ENCODE measurements at regions not wholly inside any gene's neighbourhood (a gene's known extent, or its start where the extent isn't known, plus 50 kb on each side); places are given as distances from the start of the nearest gene placed in this dataset.

DNA sequence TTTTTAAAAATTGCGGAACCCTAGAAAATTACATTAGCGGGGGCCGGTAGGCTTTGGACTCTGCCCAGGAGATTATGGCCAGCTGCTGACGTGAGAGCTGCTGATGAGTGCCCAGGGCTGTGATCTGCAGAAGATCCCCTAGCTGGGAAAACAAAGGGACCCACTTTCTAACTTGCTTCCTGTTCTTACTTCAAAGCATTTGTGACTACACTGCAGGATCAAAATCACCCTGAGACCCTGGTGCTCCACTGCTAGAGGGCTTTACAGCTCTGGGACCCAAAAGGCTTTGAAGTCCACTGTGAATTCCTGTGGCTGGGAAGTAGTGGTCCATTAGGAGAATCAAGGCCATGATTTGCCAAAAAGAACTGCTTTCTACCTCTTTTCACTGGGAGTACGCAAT is 499.4 kb upstream of the AKR1E2 start:
- no peak for ATAC-seq

DNA sequence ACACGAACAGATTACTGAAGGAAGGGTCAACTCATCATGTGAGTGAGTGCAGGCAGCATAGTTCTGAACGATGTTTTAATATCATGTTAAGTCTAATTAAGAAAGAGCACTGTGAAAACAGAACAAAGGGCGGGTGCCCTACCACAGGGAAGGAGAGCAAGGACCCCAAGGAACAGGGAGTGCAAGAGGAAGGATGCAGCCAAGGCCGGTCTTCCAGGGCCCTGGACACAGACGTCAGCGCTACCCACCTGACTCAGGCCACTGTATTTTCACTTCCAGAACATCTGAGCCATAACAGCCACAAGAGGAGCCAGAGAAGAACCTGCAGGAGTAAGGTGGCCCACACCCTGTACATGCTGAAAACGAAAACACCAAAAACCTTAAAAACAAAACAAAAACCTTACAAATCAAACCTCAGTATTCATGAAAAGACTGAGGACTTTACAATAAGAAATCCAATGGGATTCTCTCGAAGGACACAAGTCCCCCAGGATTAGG is 506.1 kb upstream of the AKR1E2 start:
- no peak for DNase-seq (ENCODE audit: low spot score)

More for the DNA sequence above, 499.4 kb upstream of the AKR1E2 start:
- DNase-seq (ENCODE audit: low spot score): no peak

DNA sequence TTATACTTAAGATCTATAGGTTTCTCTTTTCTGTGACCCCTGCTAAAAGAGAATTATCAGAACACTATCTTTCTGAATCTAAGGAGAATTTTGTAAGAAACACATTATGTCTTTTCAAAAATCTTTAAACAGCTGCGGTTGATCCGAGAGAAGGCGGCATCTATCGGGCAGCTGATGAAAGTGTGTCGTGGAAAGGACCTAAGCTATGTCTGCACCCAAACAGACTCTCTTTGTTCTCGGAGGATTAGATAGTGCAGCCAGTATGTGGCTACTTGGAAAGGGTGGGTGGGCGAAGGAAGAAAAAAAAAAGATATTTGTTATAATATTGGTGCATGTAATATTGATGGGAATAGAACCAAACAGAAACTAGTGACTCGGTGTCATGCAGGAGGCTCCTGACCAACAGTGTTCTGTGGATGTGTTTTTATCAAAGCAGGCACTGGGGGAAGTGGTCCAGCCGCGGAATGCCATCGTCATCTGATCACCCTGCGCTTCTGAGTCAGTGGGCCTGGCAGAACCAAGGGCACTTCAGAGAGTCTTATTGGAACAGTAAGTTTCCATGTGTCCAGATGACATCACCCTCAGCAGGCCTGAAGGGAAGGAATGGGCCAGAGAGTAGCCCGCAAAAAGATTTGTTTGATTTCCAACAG is 509.7 kb upstream of the AKR1E2 start:
- DNase-seq (ENCODE audit: low spot score): no peak
- ATAC-seq: no peak

More for the DNA sequence above, 506.1 kb upstream of the AKR1E2 start:
- no peak for ATAC-seq

DNA sequence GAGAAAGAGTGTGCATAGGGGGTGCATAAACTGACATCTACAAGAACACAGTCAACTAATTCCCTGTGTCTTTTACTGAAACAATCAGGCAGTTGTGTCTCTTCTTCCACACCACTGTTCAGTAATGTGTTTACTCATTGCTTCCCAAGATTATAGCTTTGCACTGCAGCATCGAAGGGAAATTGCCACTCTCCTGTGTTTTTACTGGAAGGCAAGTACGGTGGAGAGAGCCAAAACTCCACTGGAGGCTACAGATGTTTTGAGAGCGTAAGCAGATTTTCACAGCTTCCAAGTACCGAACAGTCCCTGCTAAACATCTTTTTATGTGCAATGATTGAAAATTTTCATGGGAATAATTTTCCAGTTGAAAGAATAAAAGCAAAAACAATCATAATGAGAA is 510.5 kb upstream of the AKR1E2 start:
- ATAC-seq: no peak
- DNase-seq (ENCODE audit: low spot score): no peak

DNA sequence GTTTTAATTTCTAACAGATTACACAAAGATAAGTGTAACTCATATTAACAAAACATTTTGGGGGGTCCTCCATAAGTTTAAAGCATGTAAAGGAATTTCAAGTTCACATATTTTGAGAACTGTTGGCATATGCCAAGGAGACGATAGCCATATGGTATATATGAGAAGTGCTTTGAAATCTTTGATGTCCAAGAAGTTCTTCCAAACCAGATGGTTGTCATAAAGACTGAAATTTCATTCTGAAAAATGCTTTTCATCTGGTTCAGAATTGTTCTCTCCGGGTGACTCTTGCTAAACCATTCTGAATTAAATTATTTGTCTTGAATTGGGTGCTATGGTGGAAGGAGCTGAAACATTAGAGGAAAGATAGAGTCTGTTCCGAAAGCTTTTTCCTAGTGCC is 513.0 kb upstream of the AKR1E2 start:
- no peak for DNase-seq (ENCODE audit: low spot score)
- no peak for ATAC-seq

DNA sequence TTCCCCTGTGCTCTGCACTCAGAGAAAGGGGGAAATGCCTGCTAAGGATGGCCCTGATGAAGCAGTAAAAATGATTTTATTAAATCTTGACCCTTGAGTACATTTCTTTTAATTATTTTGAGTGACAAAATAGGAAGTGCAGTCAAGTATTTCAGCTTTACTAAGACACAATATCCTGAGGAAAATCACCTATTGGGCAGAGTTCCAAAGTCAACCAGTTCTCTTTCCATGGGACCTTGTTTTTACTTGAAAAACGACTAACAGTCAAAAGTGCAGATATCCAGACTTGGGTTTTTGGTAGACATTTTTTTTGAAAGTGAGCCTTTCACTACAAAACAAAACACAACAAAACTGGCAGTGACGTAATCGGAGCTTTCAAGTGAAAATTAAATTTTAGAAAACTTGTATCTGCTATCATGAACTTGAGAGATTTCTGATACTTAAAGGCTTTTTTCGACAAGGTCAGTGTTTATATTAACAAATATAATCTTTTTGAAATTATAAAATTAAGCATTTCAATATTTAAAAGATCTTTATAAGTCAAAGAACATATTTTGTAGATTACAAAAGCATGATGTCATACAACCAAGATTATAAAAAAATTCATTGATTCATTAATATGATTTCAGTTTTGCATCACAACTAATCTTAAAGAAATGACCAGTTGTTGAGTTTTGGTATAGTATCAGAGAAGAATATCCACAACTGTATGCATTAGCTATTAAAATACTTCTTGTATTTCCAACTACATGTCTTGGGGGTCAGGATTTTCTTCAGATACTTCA is 513.8 kb upstream of the AKR1E2 start:
- no peak for DNase-seq (ENCODE audit: low spot score)
- ATAC-seq: no peak

DNA sequence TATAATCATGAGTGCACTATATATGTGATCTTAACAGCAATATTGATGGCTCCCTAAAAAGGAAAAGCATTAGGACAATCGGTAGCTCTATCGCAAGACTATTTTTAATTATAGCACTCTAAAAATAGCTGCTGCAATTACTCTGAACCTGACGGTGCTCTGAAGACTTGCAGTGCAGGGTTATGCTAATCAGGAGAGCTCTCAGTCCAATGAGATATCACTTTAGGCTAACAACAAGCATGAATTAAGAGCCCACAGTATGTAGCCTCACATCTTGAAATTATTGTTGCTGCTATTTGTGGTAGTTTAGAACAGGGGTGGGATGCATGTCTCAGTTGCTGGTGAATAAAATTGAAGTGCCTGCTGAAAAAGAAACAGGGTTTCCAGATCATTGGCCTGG is 515.8 kb upstream of the AKR1E2 start:
- DNase-seq (ENCODE audit: low spot score): no peak
- ATAC-seq: no peak

DNA sequence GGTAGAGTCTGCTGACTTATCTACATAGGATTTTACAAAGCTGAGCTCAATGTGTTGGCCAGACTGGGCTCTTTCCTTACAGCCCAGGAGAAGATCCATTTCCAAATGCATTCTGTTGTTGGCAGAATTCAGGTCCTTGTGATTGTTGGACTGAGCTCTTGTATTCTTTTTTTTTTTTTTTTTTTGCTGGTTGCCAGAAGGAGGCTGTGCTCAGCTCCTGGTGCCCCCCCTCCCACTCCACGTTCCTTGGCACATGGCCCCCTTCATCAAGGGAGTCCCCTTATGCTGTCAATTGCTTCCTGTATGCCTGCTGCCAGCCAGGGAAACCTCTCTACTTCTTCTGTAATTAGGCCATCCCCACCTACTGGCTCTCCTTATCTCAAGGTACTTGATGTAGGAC is 518.1 kb upstream of the AKR1E2 start:
- ATAC-seq (no peak), DNase-seq (ENCODE audit: low spot score) (no peak)

DNA sequence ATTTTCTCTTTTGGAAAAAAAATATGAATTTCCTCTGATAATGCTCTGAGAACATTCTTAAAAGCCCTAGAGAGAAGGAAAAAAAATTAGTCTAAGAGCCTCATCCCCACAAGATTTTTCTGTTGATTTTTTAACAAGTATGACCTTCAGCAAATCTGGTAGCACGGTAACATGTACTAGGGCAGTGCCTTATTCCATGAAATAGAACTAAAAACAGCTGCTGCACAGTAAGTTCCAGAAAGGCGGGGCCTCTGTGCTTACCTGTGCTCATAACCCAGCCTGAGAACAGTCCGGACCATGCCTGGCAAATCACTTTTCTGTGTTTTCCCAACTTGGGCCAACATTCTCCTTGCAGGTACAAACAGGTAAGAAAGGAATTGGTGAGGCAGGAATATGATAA is 519.1 kb upstream of the AKR1E2 start:
- DNase-seq (ENCODE audit: low spot score) (no peak), ATAC-seq (no peak)

DNA sequence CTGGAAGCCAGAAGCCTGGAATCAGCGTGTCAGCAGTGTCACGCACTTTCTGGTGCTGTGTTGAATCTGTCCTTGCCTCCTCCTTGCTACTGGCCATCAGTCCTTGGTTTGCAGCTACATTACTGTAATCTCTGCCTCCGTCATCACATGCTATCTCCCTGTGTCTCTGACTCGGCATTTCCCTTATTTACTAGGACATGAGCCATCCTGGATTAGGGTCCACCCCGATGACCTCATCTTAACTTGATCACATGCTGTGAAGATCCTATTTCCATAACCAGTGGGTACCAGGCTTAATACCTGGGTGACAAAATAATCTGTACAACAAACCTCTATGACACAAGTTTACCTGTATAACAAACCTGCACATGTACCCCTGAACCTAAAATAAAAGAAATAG is 518.0 kb upstream of the KLF6 start:
- ATAC-seq: no peak

DNA sequence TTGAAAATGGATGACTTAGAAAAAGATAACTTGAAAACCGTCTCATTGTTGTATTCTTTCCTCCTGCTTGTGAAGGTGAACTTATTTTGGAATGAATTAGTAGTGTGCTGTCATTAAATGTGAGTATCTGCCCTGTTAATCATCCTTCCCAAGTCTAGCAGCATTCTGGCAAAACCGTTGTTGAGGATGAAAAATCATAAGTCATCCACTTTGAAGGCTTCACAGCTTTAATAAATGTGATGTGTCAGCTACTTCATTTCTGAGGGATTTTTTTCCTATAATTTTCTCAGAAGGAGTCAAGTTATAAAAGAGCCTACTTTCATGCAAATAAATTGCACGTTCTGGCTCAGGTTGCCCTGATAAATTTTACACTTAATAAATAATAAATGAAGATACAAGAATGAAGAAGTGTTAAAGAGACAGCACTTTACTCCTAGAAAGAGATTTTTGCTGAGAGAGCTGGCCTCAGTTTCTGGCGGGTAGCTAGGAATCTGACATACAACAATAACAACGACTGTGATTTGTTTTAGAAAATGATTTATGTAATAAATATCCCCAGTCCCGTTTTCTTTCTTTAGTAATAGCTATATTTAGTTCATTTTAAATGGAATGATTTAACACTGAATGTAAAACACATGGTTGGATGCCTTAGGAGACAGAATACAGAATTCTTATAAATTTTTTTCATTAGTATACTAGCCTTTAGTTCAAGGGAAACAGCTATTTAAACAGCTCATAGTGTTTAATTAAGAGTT is 516.5 kb upstream of the KLF6 start:
- ATAC-seq: no peak
- no peak for DNase-seq (ENCODE audit: low spot score)

More for the DNA sequence above, 518.0 kb upstream of the KLF6 start:
- DNase-seq (ENCODE audit: low spot score): no peak

DNA sequence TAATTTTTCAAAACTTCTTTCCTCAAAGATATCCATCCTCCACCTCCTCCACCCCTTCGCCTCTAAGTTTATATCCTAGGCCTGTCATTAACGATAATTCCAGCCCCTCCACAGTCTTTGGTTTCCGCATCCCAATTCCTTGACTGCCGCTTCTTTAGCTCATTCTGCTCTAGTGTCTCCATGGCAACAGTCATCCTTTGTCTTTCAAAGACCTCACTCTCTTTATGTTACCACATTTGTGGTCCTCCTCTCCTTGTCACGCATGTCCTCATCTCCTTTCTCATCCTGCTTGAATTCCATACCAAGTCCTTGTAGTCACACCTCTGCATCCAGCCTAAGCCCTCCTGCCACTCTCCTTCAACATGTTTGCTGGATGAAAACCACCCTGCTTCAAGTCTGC is 511.2 kb upstream of the KLF6 start:
- DNase-seq (ENCODE audit: low spot score) (no peak), ATAC-seq (no peak)

DNA sequence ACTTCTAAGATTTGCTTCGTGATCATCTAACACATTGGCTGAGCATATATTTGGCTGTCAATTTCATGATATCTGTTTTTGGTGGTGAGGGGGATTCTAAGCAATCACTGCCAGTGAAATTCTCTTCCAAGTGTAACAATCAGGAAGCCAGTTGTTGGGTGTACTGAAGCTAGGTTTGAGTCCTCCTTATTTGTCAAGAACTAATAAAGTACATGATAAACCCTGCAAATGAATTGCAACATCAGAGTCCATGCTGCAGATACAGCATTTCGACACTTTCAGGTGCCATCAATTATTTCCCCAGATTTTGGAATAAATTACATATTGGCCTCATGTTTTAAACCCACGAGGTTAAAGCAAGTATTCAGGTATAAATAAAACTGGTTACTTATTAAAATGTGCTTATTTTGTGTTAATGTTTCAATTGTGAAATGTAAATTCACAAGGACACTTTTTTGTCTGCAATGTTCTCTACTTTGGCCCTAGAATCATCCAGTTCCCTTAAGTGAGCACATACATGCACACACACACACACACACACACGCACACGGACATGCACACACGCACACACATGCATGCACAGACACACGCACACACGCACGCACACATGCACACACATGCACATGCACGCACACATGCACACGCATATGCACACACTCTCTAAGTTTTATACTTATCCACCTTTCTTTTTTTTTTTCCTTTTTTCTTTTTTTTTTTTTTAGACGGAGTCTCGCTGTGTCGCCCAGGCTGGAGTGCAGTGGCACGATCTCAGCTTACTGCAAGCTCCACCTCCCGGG is 510.2 kb upstream of the KLF6 start:
- ATAC-seq (no peak), DNase-seq (ENCODE audit: low spot score) (no peak)

DNA sequence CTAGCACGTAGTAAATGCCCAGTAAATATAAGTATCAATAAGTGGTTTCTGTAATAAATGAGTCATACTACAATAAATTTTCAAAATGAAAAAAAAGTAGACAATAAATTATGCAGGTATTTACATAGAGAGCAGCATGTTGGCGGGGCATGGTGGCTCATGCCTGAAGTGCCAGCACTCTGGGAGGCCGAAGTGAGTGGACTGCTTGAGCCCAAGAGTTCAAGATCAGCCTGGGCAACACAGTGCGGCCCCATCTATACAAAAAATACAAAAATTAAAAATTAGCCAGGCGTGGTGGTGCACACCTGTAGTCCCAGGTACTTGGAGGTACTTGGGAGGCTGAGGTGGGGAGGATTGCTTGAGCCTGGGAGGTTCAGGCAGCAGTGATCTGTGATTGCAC is 509.3 kb upstream of the KLF6 start:
- ATAC-seq (no peak), DNase-seq (ENCODE audit: low spot score) (no peak)

DNA sequence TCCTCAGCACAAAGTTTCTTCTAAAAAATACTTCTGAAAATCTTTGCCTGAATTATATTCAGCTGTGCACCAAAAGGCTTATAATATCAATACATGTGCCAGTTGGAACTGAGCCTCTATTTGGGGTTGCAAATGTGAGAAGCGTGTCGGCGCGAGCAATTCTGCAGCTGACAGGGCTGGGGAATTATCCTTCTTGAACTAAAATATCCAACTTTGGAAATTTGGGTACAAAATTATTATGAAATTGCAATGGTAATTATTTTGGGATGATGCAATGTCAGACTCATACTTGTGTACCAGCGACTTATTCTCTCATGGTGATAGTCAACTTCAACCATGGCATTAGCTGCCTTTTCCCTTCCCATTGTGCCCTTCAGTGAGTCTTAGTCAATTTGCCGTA is 507.0 kb upstream of the KLF6 start:
- ATAC-seq: no peak
- no peak for DNase-seq (ENCODE audit: low spot score)

DNA sequence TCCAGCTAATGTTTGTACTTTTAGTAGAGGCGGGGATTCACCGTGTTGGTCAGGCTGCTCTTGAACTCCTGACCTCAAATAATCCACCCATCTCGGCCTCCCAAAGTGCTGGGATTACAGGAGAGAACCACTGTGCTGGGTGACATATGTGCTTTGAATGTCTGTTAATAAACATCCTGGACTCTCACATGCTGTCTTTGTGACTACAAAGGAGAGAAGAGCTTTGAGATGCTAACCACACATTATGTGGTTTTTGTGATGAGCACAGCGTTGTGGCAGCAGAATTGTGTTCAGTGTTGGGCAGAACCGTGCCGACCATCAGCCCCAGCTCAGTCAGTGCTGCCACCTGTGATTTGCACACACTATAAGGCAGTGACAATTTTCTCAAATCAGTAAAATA is 500.1 kb upstream of the KLF6 start:
- no peak for ATAC-seq
- no peak for DNase-seq (ENCODE audit: low spot score)

DNA sequence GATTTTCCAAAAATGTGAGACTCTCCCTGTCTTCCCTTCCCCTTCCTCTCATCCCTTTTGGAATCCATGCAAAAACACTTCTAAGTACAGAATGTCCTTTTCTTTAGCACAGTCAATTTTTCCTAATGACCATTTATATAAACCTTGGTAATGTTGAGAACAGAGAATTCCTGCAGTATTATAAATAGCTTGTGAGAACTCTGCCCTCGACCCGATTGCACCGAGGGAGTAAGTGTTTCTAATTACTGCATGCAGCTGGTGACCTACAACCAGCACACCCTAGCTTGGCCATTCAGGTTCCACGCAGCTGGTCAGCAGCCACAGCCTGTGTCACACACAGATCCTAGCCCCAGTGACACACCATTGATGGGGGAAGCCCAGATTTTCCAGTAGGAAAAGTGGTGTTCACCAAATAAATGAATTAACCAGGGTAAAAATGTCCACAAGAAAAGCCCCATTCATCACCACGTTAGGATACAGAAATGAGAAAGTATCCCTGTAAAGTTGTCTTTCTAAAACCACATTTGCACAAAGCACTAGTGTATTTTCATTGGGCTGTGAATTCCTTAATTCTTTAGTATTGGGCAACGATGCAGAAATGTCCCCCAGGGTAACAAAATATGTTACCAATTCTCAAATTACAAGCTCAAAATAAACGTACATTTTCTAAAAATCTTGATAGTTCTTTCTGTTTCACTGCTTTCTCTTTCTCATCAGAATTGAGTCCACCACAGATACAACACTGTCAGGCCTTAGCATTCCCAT is 499.0 kb upstream of the KLF6 start:
- peak; percentile 52 for ATAC-seq

DNA sequence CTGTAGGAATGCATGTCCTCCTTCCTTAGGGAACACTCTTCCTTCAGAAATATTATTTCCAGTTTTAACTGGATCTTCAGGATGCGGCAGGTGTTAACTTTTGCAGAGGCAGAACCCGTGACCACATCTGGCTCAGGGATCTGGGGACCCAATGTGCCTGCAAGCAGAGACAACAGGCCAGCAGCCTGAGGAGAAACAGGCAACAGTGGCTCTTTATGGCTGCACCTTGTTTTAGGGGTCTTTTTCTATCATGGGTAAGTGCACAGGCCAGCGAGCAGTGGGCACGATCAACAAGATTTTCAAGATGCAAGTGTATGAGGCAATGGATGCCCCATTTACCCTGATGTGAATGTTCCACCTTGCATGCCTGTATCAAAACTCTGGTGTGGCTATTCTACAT is 497.5 kb upstream of the KLF6 start:
- DNase-seq (ENCODE audit: low spot score): no peak
- no peak for ATAC-seq

More for the DNA sequence above, 499.0 kb upstream of the KLF6 start:
- no peak for DNase-seq (ENCODE audit: low spot score)

DNA sequence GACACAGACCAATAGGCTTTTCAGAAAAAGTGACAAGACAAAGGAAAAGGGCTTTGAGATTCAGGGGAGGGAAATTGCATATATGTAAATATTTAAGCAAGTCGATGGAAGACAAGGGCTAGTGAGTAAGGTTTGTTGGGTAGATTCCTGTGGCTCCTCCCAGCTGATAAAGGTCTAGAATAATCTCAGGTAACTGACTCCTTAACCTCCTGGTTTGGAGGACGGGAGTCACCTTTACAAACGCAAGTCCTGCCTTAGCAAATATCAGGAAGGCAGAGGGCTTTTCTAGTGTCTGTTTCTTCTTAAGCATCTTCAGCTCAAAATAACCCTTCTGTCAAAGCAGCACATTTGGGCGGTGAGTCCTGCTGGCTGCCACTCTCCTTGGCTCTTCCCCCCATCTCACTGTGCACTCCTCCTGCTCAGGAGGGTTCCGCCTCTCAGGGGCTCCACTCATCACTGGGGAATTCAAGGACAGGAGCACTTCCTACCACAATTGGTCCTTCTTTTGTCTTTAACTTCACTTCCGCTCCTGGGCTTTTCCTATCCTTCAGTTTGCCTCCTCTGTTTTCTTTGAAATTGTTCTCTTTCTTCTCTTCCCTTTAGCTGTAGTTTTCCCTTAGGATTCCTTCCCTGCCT is 496.3 kb upstream of the KLF6 start:
- ATAC-seq (no peak), DNase-seq (ENCODE audit: low spot score) (no peak)
